Activated CD8-positive, alpha-beta memory T cell treated with anti-CD3 and anti-CD28 coated beads, Interleukin-2, amount 50 U/mL, for 4 hours (primary cell): ENCODE measurements at regions not wholly inside any gene's neighbourhood (a gene's known extent, or its start where the extent isn't known, plus 50 kb on each side); places are given as distances from the start of the nearest gene placed in this dataset.

Source experiments
- DNase-seq: peaks from one replicate; pipeline ENCODE4 v3.0.0-alpha.2; 2020

GRCh38 chr2:234834228-234834923, 117.4 kb upstream of the SH3BP4 start:
- no peak for DNase-seq

- DNase-seq, result no peak
Measured at GRCh38 chr2:234830853-234831252, 121.0 kb upstream of the SH3BP4 start.

- DNase-seq, result no peak
Measured at GRCh38 chr2:234829074-234829455, 122.8 kb upstream of the SH3BP4 start.

DNA sequence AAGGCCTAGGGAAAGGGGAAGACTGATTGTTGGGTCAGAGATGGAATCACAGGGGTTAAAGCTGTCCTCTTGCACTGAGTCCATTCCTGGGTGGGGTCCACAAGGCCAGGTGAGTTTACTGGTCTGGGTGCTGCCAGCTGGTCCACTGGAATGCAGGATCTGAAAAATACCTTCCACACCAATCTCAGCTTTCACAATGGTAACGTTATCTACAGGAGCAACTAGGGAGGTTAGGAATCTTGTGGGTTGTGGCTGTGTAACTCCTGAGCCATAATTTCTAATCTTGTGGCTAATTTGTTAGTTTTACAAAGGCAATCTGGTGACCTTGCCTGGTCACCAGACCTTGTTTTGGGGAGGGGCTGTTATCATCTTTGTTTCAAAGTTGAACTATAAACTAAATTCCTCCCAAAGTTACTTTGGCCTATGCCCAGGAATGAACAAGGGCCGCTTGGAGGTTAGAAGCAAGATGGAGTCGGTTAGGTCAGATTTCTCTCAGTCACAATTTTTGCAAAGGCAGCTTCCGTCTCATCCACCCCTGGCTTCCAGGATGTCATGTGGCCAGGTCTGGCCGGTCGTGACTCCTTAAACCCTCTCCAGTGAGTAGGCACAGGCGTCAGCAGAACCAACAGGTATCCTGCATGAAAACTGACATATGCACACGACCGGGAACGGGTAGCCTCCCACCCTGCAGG, 123.3 kb upstream of the SH3BP4 start:
- DNase-seq, result no peak

DNA sequence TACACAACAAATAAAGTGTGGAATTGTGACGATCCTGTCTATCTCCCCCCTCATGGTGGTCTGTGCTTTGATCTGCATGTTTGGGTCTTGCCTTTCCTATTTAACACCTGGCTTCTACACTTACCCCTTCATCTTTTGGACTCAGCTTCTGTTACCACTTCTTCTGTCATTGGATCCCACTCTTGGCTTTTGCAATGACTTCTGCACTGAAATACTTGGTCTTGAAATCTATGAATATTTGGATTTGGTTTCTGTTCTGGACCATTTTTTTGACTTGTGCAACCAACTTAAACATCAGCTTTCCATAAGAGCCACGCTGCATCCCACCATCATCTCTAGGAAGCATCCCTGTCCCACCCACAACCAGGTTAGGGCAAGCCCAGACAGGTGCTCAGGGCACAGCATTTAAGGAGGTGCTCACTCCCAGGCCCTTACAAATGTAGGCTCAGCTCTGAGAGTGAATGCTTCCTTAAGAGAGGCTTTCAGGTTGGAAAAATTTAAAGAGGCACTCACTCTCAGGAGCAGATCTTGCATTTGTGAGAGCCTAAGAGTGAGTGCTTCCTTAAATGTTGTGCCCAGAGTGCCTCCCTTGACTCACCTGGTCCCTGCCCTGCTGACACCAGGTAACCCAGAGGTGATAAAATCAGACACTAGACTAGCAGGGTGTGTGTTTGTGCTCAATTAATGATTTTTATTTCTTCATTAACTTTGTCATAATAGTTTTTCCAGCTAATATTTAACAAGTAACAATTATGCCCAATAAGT, 124.5 kb upstream of the SH3BP4 start:
- DNase-seq, result no peak

DNA sequence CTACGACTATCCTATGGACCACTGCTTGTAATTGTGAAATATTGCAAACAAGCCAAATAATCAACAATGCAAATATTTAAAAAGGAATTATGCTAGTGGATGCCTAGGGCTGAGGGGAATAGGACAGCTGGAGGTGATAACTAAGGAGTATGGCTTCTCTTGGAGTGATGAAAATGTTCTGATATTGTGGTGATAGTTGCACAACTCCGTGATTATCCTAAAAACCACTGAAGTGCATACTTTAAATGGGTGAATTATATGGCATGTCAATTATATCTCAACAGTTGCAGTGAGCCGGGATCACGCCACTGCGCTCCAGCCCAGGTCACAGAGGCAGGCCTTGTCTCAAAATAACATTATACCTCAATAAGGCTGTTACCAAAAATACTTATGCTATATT, 125.1 kb upstream of the SH3BP4 start:
- DNase-seq, result no peak

DNA sequence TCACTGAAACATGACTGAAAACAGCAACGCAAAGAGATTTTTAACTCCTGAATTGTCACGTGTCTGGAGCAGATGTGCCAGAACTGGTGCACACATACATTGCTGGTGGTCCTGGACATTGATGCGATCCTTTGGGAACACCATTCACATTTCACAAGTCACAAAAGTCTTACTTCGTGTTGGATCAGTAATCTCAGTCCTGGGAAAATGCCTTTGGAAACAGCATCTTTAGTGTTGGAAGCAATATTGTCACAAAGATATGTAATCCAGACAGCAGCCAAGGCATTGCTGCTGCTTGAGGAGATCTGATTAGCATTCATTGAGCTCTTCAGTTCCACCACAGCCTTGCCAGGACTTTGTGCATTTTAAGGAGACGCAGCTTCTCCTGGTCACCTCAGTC, 126.2 kb upstream of the SH3BP4 start:
- no peak for DNase-seq

GRCh38 chr2:234823877-234824376, 127.9 kb upstream of the SH3BP4 start:
- no peak for DNase-seq

GRCh38 chr2:234823196-234823876, 128.5 kb upstream of the SH3BP4 start:
- DNase-seq, result no peak

DNA sequence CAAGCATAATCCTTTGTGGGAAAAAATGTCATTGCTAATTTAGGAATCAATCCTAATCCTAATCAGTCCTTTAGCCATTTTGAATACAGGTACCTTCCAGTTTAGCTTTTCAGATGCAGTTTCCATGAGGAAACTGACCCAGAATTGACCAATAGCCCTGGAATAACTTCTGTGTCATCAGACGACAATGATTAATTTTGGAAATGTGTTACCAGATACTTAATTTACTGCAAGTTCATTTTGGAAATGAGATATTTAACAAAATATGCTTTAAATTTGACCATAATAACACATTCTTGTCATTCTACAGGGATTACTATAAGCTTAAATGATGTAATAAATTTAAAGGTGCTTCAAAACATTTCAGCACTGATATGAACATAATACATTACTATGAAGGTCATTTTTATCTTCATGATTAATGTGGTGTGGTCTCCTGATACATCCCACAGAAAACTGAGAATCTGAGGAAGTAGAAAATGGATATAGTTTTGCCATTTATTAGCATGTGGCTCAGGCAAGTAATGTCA, 129.8 kb upstream of the SH3BP4 start:
- no peak for DNase-seq

GRCh38 chr2:234818937-234819336, 132.9 kb upstream of the SH3BP4 start:
- DNase-seq, result no peak

GRCh38 chr2:234816491-234816890, 135.3 kb upstream of the SH3BP4 start:
- no peak for DNase-seq

GRCh38 chr2:234816056-234816455, 135.8 kb upstream of the SH3BP4 start:
- DNase-seq, result no peak

GRCh38 chr2:234814374-234814773, 137.4 kb upstream of the SH3BP4 start:
- no peak for DNase-seq

DNA sequence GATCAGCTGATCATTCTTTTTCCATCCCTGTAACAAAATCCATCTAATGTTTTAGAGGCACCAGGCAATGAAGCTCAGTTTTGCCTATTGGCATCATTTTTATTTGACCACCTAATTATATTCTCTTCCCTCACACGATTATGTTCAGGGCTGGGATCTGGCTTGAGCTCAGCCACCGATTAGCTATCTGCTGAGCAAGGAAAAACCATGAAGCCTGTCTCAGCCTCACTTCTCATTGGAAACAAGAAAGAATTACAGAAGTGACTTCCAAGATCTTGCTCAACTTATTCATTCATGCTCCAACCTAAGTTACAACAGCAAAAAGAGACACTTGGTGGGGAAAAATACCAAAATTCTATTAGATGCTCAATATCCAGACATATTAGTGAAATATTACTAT, 139.0 kb upstream of the SH3BP4 start:
- no peak for DNase-seq

GRCh38 chr2:234808907-234809306, 142.9 kb upstream of the SH3BP4 start:
- no peak for DNase-seq

- DNase-seq, result no peak
Measured at GRCh38 chr2:234806818-234807217, 145.0 kb upstream of the SH3BP4 start.

GRCh38 chr2:234805836-234806235, 146.0 kb upstream of the SH3BP4 start:
- DNase-seq, result no peak

DNA sequence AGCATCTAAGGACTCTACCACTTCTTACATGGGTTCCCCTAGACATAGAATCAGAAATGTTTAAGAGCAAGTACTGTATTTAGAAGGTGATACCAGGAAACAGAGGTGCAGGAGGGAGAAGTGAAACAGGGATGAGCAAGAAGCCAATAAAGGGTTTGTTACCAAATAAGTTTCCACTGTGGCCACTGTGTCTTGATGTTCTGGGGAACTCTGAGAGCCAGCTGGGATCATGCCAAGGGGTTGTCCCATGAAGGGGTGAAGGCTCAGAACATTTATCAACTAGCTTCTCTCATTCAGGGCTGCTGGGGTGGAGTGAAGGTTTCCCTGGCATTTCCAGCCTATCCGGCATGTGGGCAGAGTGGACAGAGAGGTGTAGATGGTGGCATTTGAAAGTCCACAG, 147.1 kb upstream of the SH3BP4 start:
- DNase-seq, result no peak

DNA sequence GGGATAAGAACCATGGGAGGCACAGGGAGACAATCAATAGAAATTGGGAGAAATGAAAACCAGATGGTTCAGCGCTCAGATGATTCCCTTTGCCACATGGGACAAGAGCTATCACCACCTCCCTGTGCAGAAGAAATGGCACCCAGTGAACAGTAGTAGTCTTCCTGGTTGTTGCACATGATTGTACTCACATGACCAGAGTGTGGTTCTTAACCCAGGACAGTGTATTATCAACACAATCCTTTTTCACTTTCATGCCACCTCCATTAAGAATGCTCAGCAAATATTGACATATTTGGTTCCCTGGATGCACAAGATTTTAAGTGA, 149.0 kb upstream of the SH3BP4 start:
- DNase-seq, result no peak

DNA sequence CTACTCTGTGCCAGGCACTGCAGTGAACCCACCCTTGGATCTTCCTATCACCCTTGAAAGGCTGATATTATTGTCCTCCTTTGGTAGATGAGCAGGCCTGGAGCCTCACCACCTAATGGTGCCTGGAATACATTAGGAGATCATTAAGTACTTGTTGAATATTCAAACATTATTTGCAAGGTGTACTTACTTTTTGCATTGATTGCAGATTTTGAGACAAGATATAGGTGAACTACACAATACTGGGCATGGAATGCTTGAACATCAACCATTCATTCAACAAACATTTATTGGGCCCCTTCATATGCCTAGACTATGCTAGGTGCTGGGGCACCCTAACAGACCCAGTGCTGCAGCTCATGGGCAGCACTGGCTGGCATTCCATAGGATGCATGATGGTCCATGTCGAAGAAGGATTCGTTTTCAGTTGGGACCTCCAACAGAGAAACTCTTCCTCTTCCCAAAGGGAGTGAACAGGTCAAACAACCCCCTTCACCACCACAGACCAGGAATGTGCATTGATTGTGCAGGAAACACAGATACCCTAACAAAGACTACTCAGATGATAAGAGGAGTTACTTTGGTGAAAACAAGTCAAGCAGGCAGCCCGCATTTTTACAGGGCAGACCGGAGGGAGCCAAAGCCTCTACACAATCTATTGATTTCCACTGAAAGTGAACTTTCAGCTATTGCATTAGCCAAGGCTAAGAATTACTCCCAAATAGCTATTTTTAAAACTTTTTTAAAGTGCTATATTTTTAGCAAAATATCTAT, 149.6 kb upstream of the SH3BP4 start:
- DNase-seq, result no peak

DNA sequence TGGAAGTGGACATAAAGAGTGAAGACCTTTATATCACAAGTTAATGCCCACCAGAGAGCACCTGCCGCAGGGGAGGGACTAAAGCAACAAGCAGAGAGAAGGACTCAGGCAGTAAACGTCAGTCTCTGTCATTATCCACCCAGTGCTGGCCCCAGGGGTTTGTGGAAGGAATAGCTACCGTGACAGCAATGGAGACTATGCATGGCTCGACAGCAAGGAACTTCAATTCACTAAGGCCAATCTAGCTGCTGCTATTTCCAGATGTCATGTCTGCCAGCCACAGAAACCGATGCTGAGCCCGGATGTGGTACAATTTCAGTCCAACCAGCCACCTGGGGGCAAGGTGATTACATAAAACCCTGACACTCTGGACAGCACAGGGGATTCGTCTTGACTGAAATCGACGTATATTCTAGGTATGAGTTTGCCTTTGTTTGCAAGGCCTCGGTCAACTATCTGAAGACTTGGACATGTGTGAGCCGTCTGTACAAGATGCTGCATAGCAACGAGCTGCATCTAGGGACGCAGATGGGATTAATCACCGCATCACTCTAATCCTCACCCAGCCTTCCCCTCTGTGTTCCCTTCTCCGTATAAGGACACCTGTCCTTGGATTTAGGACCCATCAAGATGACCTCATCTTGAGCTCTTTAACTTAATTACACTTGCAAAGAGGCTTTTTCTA, 154.1 kb upstream of the SH3BP4 start:
- DNase-seq, result no peak
